ENCODE measurements at regions not wholly inside any gene's neighbourhood (a gene's known extent, or its start where the extent isn't known, plus 50 kb on each side); places are given as distances from the start of the nearest gene placed in this dataset.

DNA sequence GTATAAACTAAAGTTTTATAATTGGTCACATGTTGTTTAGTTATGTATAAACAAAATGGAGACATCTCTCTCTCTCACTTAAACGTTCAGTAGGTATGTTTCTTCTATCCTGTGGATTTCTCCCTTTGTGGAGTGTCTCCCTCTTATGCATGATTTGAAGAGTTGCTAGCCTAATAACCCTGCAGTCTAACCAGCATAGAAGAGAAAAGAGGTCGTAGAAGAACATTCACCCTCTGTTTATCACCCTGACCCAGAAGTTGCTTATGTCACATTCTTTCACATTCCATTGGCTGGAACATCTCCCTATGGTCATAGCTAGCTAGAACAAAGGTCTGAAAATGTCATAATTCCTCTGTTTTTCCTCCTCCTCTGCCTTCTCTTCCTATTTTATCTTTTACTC, 176.8 kb upstream of the PCDH20 start:
- TF ChIP-seq, protein P1, sequence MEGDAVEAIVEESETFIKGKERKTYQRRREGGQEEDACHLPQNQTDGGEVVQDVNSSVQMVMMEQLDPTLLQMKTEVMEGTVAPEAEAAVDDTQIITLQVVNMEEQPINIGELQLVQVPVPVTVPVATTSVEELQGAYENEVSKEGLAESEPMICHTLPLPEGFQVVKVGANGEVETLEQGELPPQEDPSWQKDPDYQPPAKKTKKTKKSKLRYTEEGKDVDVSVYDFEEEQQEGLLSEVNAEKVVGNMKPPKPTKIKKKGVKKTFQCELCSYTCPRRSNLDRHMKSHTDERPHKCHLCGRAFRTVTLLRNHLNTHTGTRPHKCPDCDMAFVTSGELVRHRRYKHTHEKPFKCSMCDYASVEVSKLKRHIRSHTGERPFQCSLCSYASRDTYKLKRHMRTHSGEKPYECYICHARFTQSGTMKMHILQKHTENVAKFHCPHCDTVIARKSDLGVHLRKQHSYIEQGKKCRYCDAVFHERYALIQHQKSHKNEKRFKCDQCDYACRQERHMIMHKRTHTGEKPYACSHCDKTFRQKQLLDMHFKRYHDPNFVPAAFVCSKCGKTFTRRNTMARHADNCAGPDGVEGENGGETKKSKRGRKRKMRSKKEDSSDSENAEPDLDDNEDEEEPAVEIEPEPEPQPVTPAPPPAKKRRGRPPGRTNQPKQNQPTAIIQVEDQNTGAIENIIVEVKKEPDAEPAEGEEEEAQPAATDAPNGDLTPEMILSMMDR (IDR thresholded peaks at IDR 0.05), result no peak
- no peak for TF ChIP-seq ZFX (IDR thresholded peaks at IDR 0.05; ENCODE audit: borderline replicate concordance)

Measured in 22Rv1 (cell line).